SK-MEL-5 (cell line): ENCODE measurements at regions not wholly inside any gene's neighbourhood (a gene's known extent, or its start where the extent isn't known, plus 50 kb on each side); places are given as distances from the start of the nearest gene placed in this dataset.
A peak's percentile ranks its signal among the peaks of the same experiment; 100 is the strongest.

Experiments
- DNase-seq: peaks from one replicate; pipeline ENCODE4 v3.0.0-alpha.2; 2016; ENCODE audit warnings: low read depth, low spot score
- in situ Hi-C: cut with HindIII; loops from 2 replicates; pipeline ENCODE4 v1.10.0; 2016; ENCODE audit warnings: low sequenced_read_pairs, high pct_unique_total_duplicates, low pct_unique_long_range_greater_than_20kb

DNA sequence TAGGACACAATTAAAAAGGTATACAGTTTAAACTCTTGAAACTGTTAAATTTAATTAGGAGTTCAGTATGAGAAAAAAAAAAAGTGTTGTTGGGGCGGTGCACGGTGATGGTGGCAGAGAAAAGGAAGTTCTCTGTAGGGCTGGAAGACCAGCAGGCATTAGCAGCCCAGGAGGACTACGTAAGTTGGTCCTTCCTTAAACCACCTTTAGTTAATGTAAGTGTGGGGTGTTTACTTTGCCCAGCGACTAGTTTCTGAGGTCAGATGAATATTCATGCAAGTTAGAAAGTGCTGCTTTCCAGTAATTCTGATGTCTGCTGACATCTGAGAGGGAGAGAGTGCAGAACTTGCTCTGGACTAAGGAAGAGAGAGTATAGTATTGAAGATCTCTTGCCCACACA, 54.9 kb downstream of the NKX2-1 start:
- DNase-seq, result no peak
- in situ Hi-C loops, result no loop called here

DNA sequence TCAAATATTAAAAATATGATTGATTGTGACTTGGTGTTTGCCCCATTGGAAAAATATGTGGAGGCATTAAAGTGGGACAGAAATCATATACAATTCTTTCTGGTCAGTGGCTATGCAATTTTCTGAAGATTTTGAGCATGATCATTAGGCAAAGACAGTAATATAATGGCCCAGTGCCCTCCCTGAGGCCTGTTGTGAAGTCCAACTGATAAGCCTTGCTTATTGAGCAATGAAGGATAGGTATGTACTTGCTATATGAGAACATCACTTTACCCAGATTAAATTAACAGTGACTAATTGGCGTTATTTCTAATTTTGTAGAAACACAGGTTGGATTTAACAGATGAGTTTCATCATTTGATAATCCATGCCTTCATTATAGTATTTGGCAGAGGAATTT, 57.1 kb downstream of the NKX2-1 start:
- in situ Hi-C loops, result no loop called here
- no peak for DNase-seq

DNA sequence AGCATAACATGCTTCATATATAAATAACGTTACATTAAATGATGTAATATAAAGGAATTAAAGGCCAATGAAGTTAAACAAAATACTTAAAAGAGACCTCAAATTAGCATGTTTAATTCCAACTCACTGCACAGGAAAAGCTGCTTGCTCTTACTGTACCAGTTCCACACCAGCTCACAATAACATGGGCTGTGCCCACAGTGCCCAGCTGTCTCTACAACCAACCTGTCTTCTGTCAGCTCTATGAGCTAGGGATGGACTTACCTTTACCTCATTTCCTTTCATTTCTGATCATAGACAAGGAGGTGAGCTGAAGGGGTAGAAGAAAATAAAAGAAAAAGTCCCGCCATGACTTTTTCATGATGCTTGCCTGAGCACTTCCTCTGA, 64.8 kb downstream of the NKX2-1 start:
- no peak for DNase-seq
- in situ Hi-C loops, result no loop called here

DNA sequence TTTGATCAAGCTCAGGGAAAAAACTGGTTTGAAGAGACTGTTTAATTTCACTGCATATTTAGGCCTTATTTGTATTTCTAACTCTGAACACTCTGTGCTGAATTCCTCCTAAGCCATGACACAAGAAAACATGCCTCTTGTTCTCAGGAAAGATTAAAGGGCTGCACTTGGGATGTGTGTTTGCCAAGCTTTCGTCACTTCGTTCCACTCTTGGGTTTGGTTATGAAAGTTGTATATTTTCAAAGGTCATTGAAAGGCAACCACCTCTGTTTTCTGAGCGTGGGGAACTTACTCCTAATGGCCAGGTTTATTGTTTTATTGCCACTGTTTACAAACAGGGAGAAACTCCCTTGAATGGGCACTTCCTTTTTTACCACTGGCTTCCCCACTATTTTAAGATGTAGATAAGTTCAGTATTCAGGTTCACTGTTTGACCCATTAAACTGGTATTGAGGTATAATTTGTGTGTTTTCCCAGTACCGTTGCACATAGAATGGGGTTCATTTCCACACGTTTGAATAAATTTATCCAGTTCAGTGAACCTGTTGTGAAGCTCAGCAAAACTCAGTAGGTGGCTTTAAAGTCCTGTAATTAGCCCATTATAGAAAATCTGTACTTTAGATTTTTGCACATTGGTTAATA, 65.3 kb downstream of the NKX2-1 start:
- DNase-seq, result no peak
- in situ Hi-C loops, result no loop called here

DNA sequence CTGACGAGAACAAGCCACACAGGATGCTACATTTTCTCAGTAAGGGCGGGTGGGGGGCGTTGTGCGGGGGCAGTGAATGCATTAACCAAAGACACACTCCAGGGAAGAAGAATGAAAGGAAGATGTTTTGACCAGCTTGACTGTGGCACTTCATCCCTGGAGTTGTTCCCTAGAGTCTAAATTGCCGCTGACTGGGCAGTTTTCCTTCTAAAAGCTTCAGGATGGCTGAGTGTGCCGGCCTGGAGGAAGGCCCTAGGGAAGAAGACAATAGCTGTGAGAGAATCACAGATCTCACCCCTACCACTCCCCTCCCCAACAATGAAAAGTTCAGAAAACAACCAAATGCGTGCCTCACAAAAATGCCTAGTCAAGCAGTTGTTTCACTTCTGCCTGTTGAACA, 67.2 kb downstream of the NKX2-1 start:
- in situ Hi-C loops, result no loop called here
- no peak for DNase-seq

DNA sequence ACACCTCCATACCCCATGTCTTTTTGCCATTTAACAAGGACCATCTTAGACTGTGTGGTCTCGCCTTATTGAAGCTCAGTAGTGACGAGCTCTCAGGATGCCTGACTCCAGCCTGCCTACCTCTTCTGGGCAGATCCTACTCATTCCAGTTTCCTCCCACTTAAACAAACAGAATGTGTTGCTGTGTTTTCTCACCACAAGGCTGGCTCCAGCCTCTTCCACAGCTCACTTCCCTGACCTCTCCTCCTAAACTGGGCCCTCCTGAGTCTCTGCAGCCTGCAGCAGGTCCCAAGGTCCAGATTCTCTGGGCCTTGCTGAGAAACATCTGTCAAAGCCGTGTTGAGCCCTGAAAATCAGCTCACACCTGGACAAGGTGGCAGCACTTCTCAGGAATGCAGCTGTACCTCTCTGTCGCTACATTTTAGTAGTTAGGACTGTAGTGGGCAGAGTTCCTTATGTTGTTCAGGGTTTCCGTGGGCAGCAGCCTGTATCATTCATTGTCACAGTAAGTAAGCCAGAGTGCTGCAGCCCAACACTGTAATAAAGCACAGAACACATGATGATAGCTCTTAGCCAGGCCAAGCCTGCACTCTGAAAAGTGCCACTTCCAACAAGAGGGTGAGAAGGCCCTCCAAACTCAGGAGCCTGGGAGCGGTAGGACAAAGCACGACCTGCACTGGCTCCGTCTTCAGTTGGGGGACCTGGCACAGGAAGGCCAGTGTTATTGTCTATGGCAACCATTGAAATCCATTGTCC, 68.5 kb downstream of the NKX2-1 start:
- in situ Hi-C loops, result no loop called here

DNA sequence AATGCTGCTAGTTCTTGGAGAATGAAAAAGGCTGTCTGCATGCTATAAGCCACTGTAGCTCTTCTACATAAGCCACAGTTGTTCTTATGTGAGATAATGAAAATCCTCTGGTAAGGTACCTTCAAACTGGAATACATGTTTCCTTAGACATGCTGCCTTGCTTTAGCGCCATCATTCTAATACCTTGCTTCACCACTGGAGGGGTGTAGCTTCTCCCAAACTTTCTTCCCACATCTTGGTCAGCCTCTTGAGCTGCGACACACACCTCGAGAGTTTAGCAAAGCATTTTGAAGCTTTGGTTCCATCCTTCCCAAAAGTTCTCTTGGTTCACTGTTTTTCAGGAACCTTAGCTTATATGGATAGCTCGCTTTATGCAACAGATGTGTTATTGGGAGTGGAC, 69.5 kb downstream of the NKX2-1 start:
- in situ Hi-C loops, result no loop called here
- DNase-seq, result peak; percentile 53

More for the DNA sequence above, 68.5 kb downstream of the NKX2-1 start:
- DNase-seq, result no peak

DNA sequence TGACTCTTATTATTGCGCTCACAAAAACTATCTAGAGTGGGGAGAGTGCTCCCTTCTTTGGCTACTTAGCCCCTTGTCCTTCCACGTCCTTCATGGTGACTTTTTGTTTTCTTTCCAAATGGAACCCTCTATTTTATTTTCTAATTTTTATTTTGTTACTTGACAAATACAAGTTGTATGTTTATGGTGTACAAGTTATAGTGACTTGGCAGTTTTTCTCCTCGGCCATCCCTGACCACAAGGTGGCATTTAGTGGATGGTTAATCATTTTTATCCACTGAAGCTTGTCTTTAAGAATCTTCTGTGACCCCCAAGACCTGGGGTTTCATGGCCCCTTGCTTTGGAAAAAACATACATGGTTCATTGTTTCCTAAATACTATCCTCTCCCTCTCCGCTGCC, 70.1 kb downstream of the NKX2-1 start:
- in situ Hi-C loops, result no loop called here
- DNase-seq, result peak; percentile 14

DNA sequence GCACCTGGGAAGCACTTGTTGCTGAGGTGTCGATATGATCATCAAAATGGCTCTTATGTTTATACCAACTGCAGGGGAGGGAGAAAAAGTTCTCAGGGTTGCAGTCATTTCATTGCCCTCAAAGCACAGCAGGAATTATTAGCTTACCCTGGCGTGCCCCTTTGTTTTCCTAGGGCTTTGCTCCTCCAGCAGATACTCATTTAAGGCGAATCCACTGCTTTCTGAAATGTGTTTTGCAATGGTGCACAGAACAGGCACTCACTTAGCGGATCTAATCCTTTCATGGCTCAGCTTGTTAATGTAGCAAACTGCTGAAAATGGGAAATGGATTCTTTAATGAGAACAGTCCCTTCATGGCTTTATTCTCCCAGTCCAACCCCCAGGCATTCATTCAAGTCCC, 76.7 kb downstream of the NKX2-1 start:
- in situ Hi-C loops, result no loop called here
- no peak for DNase-seq

DNA sequence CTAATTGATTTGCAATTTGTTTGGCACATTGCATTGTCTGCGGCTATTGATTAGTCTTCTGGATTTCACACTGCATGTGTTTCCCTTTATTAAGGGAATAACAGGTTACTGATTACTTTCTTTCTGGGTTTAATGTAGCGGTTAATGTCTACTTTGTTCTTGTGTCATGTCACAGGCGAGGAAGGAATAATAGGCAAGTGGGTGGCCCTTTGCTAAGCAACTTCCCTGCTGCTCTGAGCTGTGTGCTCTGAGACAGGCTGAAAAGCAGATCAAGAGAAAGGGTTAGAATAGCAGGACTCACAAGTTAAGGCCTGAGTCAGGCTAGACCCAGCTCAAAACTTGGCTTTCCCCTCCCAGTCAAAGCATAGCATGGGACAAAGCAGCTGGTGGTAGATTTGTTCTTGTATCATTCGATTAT, 77.2 kb downstream of the NKX2-1 start:
- in situ Hi-C loops, result no loop called here
- DNase-seq, result no peak

DNA sequence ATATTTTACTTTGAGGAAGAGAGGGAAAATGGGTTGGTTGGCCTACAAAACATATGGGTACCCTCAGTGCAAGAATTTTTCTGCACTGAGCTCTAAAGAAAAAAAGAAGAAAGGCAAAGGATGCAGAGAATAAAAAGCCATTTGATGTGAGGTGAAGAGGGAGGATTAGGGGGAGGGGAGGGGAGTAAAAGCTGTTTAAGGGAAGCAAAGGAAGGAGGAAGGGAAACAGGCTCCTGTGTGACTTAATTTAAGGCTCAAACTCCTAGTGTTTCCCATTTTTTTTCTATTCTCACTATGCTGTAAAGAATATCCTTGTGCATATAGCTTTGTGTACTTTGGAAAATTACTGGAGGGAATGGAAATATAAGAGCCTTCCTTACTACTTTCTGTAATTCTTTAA, 78.7 kb downstream of the NKX2-1 start:
- no peak for DNase-seq
- in situ Hi-C loops, result no loop called here

DNA sequence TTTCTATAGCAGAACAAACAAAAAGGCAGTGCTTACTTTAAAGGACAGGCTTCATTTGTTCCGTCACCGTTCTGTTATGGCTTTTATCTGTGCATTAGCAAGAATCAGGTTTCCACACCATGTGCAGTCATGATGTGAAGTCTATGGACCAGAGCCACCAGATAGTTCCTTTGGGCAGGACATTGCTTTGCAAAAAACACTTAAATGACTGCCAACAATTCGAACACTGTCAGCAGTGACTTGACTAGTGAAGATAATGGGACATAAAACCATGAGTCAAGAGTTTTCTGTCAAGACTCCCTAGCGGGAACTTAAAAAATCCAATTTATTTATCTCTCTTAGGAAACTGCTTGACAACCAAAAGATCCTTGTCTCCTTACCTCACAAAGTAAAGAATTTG, 80.3 kb downstream of the NKX2-1 start:
- in situ Hi-C loops, result no loop called here

DNA sequence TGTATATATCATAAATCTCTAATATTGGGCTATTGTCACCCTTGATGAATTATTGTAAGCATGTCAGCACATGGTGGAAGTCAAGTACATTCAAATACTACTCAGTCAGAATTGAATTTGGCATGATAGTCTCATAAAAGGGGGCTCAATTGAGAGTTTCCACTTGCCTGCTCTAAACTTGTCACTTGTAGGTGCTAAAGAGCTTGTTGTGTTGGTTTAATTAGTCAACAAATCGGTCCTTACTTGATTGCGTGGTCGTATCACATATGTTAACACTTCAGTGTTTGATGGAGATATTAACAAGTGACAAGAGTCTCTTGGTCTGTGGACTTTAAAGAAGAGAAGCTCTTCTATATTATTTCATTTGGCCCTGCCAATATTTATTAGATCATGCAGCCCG, 81.1 kb downstream of the NKX2-1 start:
- in situ Hi-C loops, result no loop called here
- DNase-seq, result no peak

More for the DNA sequence above, 80.3 kb downstream of the NKX2-1 start:
- no peak for DNase-seq

DNA sequence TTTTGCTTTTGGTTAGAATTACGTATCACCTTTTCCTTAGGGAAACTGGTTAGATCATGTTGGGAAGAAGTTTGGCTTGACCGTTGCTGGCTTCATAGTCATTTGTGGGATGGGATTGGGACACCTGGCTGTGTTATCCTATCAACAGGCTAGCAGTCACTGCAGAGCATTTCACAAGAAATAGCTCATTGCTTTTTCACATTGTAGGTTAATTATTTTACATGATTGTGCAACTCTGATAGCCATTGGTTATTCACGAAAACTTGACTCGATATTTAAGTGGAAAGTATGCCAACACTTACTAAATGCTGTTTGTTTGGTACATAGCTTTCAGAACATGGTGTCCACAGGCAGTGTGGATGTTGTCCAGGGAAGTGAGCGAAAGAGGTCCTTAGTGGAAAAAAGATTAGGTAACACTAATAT, 89.4 kb downstream of the NKX2-1 start:
- DNase-seq, result no peak
- in situ Hi-C loops, result no loop called here

DNA sequence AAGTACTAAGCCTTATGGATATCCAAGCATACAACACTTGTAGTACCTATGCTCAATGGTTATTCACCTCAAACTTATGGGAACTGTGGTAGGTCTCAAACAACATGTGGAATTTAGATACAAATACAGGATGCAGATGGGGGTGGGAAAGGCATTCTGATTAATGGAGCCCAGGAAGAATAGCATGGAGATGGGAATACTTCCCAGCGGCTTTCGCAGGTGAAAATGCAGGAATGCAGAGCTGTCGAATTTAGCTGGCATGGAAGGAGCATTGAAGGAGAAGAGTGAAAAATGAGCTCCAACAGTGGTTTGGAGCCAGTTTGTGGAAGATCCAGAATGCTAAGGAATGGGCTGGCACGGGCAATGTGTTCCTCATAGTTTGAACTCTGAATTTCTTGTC, 89.9 kb downstream of the NKX2-1 start:
- DNase-seq, result no peak
- in situ Hi-C loops, result no loop called here

DNA sequence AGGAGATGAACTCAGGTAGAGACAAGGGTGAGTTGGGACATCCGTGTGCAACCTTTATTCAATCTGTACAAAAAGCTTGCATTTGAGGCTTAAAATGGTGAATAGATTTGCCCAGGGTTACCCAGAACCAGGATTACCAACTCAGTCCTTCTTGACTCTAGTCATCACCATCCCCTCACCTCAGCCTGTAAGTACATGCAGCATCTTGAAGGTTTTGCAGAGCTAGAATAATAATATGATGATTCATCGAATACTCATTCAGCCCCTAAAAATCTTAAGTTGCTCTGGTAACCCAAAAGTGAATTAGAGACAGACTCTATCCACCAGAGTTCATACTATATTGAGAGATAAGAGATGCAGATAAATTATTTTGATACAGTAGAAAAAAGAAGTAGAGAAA, 90.3 kb downstream of the NKX2-1 start:
- in situ Hi-C loops, result no loop called here

DNA sequence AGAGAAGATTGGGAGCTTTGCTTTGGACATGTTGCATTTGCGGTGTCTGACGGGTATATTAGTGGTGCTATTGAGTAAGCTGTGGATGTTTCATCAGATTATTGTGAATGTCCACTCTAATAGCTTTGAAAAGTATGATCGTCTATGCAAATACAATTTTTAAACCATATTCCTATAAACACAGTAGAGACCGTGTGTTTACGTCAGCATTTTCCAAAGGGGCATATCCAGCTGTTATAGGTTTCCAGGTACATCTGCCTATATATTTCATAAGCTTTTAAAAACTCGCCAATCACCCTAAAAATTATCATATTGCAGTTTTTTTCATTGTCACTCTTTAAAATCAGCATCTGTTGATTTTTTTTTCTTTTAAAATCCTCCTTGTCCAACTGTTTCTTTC, 91.7 kb downstream of the NKX2-1 start:
- DNase-seq, result no peak
- in situ Hi-C loops, result no loop called here

More for the DNA sequence above, 90.3 kb downstream of the NKX2-1 start:
- DNase-seq, result no peak

DNA sequence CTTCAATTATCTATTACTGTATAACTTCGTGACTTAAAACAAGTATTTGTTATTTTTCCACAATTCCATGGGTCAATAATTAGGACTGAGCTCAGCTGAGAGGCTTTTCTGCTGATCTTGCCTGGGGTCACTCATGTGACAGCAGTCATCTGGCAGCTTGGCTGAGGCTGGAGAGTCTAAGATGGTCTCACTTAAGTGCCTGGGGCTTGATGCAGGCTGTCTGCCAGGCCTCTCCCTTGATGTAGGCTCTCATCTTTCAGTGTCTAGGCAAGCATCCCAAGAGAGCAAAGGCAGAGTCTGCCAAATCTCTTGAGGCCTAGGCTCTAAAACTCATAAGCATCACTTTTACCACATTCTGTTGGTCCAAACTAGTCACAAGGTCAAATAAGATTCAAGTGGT, 93.2 kb downstream of the NKX2-1 start:
- DNase-seq, result no peak
- in situ Hi-C loops, result no loop called here

DNA sequence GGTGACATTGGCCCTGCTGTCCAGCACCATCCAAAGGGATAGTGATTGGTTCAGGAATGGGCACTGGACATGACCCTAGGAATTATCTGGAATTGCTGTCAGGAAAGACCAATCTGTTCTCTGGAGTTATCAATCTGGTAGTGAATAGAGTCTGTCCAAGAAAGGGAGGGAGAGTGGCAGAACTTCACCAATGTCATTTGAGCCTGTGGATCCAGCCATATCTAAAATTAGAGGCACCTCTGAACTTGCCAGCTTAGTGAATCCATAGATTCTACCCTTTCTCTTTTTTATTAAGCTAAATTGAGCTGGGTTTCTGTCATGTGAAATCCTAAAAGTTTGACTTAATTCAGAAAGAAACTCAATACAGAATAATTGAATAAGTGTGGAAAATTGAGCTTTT, 93.9 kb downstream of the NKX2-1 start:
- no peak for DNase-seq
- in situ Hi-C loops, result no loop called here
